ENCODE measurements at regions not wholly inside any gene's neighbourhood (a gene's known extent, or its start where the extent isn't known, plus 50 kb on each side); places are given as distances from the start of the nearest gene placed in this dataset.
"Not testable (repeated sequence)": the region's sequence is repeated elsewhere in the genome, so short reads cannot be mapped to it uniquely, and the experiment has no call there.

GRCh38 chr14:48260394-48261295 is 585.2 kb upstream of the MDGA2 start:
- TF ChIP-seq, protein P1, sequence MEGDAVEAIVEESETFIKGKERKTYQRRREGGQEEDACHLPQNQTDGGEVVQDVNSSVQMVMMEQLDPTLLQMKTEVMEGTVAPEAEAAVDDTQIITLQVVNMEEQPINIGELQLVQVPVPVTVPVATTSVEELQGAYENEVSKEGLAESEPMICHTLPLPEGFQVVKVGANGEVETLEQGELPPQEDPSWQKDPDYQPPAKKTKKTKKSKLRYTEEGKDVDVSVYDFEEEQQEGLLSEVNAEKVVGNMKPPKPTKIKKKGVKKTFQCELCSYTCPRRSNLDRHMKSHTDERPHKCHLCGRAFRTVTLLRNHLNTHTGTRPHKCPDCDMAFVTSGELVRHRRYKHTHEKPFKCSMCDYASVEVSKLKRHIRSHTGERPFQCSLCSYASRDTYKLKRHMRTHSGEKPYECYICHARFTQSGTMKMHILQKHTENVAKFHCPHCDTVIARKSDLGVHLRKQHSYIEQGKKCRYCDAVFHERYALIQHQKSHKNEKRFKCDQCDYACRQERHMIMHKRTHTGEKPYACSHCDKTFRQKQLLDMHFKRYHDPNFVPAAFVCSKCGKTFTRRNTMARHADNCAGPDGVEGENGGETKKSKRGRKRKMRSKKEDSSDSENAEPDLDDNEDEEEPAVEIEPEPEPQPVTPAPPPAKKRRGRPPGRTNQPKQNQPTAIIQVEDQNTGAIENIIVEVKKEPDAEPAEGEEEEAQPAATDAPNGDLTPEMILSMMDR (IDR thresholded peaks at IDR 0.05), result not testable (repeated sequence)
- not testable (repeated sequence) for TF ChIP-seq EZH2 (IDR thresholded peaks at IDR 0.05; ENCODE audit: borderline replicate concordance, insufficient read depth, low read depth, low read length, poor library complexity, severe bottlenecking)
